ENCODE measurements at regions not wholly inside any gene's neighbourhood (a gene's known extent, or its start where the extent isn't known, plus 50 kb on each side); places are given as distances from the start of the nearest gene placed in this dataset.

DNA sequence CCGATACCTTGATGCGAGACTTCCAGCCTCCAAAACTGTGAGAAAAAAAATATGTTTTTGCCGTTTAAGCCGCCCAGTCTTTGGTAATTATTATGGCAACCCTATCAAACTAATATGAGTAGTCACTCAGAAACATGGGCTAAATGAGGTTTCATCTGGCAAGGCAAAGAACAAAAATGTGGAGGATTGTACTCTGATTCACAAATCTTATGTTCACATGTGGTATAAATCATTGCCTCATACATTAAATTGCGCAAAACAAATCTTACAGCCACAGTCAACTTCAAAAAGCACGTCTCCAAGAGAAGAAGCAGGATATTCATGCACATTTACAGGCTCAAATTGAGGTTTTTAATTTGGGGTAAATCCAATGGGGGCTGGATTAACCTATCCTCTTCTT, 1435.4 kb upstream of the LRRTM1 start:
- no peak for DNase-seq

GRCh38 chr2:81734981-81735380, 1430.4 kb upstream of the LRRTM1 start:
- DNase-seq: no peak

GRCh38 chr2:81714817-81715216, 1410.3 kb upstream of the LRRTM1 start:
- no peak for DNase-seq

- DNase-seq: no peak
Measured at GRCh38 chr2:81706856-81707255, 1402.3 kb upstream of the LRRTM1 start.

GRCh38 chr2:81703831-81704230, 1399.3 kb upstream of the LRRTM1 start:
- no peak for DNase-seq

GRCh38 chr2:81692566-81692965, 1388.0 kb upstream of the LRRTM1 start:
- no peak for DNase-seq

DNA sequence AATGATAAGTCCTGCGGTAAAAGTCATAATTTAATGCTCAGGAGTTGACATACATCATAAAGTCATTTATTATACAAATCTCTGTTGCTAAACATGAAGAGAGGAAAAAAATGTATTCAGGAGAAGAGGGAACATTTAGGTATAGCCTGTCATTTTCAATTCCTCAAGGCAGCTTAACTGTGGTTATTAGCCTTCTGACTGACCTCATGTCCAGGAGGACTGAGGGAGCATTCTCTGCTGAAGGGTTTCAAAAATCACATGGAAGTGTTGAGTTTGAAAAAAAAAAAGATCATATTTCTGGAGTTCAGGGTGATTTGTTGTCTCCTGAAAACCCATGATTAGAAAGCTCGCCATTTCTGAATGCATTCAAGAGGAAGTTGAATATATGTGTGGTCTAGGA, 1371.1 kb upstream of the LRRTM1 start:
- DNase-seq: no peak

- DNase-seq: no peak
Measured at GRCh38 chr2:81672923-81673322, 1368.4 kb upstream of the LRRTM1 start.

DNA sequence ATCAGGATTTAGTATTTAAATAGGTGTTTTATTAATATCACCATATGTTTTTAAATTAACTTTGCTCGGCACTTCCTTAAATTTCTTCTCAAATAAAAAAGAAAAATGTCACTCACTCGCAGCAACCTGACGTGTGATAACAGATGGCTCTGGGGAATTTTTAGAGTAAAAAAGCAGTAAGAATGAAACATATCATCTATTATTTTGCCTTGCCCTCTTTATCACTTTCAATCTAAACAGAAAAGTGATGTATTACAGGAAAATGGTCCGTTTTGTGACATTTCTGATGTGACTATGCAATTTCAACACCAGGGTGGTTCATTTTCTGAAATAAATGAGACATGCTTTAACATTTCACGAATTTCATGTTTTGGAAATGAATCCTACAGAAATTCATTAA, 1368.0 kb upstream of the LRRTM1 start:
- no peak for DNase-seq

- DNase-seq: no peak
Measured at GRCh38 chr2:81670885-81671284, 1366.3 kb upstream of the LRRTM1 start.

DNA sequence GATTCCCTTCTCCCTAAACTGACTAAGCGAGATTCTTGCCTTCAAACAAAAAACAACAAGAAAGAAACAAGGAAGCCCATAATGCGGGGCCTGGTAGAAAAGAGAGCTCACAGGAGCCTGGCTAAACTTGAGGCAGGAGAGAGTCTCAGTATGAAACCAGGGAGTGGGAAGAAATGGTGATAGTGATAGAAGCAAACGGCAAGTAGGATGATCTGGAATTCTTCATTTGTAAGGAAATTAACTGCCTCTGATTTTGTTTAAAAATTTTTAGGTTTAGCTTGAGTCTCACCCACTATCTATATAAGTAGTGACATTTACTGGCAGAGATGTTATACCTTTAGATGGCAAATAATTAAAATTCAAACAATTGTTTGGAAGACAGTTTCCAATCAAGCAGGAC, 1356.5 kb upstream of the LRRTM1 start:
- no peak for DNase-seq

DNA sequence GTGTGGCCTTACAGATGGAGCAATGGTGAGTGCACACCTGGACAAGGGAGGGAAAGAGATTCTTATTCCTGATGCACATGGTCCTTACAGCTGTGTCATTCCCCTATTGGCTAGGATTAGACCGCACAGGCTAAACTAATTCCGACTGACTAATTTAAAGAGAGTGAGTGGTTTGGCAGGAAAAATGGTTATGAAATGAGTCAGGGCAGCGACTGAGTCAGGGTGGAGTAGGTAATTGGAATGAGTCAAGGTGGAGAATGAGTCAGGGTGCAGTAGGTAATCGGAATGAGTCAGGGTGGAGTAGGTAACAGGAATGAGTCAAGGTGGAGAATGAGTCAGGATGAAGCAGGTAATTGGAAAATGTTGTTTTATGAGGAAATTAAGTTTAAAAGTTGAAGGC, 1353.7 kb upstream of the LRRTM1 start:
- DNase-seq: no peak

- no peak for DNase-seq
Measured at GRCh38 chr2:81650048-81650971, 1345.8 kb upstream of the LRRTM1 start.

GRCh38 chr2:81648806-81649205, 1344.3 kb upstream of the LRRTM1 start:
- no peak for DNase-seq

DNA sequence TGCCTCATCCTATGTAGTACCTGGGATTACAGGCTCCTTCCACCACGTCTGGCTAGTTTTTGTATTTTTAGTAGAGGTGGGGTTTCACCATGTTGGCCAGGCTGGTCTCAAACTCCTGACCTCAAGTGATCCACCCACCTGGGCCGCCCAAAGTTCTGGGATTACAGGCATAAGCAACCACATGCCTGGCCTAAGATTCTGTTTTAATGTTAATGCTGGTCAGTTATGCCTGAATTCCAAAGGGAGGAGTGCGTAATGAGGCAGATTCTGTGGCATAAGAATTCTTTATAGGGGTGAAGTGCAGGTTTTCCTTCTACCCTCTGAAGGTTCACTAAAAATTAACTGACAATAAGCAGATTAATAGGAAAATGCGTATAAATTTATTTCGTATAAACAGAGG, 1343.8 kb upstream of the LRRTM1 start:
- DNase-seq: no peak

DNA sequence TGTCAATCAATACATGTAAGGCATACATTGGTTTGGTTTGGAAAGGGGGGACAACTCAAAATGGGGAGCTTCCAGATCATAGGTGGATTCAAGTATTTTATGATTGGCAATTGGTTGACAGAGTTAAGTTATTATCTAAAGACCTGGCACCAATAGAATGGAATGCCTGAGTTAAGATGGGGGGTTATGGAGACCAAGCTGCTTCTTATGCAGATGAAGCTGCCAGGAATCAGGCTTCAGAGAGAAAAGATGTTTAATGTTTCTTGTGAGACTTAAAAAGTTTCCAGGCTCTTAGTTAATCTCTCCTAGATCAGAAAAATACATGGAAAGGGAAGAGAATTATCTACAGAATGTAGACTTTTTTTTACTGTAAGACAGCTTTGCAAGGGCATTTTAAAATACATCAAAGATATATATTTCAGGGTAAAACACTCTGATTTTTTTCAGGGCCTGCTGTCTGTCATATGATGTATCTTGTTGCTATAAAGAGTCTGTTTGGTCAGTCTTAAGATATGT, 1343.2 kb upstream of the LRRTM1 start:
- no peak for DNase-seq

DNA sequence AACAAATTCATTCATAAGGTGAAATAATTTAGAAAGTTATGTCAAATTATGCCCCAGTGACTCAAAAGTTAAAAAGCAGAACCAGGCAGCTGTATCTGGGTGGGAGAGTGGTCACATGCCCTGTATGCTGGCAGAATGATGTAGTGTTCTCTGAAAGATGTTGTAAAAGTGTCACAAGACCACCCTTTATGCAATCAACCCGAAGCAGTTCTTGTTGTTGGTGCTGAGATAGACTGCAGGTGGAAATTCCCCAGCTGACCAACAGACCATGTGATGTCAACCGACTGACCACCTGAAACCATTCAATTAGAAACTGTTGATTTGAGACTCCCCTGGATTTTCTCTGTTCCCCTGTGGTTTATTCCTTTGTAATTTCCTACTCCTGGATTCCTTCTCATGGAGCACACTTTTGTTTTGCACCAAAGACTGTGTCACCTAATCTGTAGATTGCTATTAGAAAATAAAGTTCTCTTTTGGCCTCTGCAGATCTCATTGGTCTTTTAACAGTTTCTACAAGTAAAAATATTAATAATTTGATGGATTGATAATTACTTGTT, 1341.3 kb upstream of the LRRTM1 start:
- no peak for DNase-seq

DNA sequence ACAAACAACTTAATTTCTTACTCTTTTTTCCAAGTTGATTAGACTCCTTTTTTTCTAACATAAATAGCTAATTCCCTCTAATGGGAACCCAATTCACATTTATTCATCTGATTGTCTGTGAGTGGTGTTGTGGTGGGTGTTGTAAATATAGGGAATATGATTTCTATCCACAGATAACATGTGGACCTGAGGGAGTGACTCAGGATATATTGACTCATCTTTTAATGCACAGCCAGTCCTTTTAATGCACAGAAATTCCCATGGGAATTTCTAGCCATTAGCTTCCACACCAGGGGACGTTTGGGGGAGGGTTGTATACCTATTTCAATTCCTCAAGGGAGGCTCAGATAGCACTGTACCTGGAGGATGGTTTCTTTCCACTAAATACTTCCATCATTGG, 1339.6 kb upstream of the LRRTM1 start:
- no peak for DNase-seq

DNA sequence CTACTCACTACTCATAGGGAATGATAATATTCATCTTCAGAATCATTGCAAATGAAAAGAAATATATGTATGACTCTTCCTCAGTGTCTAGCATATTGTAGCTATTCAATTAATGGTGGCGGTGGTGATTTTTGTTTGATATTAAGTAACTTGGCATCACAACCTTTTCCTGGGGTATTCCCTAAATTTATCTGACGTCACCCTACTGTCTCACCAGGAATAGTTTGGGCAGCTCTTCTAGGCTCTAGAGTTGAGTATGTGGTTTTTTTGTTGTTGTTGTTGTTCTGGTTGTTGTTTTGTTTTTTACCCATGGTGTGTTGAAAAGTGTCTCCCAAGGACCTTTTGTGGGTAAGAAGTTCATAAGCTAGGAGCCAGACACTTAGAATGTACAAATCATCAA, 1320.3 kb upstream of the LRRTM1 start:
- DNase-seq: no peak

- no peak for DNase-seq
Measured at GRCh38 chr2:81600088-81600487, 1295.5 kb upstream of the LRRTM1 start.

DNA sequence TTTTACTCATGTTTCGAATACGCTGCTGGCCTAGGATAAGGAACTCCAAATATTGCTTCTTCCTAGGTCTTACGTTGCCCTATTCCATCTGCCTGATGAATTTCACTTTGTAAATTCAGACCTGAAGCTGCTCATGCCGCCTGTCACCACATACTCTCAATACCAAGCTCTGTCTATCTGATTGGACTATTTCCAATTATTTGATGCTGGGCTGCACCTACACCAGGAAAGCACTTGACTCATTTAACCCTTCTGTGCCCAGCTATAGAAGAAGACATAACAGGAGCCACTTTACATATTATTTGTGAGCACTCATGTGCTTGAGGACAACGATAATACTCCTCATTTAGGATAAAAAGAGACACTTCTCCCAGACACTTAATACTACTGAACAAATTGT, 1293.9 kb upstream of the LRRTM1 start:
- DNase-seq: no peak

DNA sequence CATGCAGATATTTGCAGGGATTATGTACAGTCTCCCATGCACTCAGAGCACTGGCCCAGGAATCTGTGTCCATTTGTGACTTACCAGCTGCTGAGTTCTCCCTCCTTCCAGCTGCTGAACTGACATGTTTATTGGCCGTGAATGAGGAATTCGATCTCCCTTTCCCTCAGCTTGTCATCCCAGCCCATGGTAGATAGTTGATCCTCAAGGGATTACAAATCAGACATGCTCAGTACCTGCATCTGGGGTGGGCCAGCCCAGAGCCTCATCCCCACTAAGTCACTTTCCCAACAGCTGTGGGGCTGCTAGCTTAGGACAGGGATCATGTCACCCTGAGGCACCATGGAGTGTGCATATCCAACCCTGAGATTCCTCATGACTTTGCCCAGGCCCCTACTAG, 1284.9 kb upstream of the LRRTM1 start:
- no peak for DNase-seq

- no peak for DNase-seq
Measured at GRCh38 chr2:81583311-81584108, 1279.0 kb upstream of the LRRTM1 start.

DNA sequence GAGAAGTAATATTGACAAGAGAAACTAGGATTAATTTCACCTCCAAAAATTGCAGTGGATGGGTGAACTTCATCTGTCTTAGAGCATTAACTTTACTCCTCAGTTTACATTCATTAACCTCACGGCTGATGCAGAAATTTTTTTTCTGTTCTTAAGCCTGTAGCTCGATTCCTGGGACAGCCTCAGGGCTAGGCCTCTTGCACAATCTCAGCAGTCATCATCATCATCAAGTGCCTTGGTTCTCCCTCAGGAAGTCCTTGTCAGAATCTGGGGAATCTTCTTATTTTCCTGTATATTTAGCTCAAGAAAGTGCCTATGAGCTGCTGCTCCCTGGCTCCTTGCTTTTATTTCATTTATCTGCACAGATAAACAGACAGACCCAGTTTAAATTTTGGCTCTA, 1272.2 kb upstream of the LRRTM1 start:
- DNase-seq: no peak

Measured in NCI-H2081 treated with DMSO at 0.1 percent for 48 hours (cell line).